ENCODE measurements at regions not wholly inside any gene's neighbourhood (a gene's known extent, or its start where the extent isn't known, plus 50 kb on each side); places are given as distances from the start of the nearest gene placed in this dataset.
A peak's percentile ranks its signal among the peaks of the same experiment; 100 is the strongest.
"Not testable (repeated sequence)": the region's sequence is repeated elsewhere in the genome, so short reads cannot be mapped to it uniquely, and the experiment has no call there.

DNA sequence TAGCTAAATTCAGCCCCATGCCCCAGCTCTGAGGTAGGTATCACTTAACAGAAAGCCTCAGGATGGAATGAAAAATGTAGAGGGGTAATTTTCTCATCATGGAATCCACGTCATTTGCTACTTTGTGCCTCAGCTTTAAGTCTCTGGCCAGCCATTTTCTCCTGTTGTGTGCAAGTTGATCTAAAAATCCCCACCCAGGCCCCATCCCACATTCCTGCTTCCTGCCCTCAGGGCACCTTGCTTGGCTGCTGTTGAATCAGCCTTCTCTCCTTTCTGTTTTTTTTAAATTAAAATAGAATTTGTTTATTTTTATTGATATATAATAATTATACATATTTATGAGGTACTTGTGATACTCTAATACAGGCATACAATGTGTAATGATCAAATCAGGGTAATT, 179.9 kb upstream of the TSHZ3 start:
- DNase-seq (ENCODE audit: low read depth) = peak; percentile 22

DNA sequence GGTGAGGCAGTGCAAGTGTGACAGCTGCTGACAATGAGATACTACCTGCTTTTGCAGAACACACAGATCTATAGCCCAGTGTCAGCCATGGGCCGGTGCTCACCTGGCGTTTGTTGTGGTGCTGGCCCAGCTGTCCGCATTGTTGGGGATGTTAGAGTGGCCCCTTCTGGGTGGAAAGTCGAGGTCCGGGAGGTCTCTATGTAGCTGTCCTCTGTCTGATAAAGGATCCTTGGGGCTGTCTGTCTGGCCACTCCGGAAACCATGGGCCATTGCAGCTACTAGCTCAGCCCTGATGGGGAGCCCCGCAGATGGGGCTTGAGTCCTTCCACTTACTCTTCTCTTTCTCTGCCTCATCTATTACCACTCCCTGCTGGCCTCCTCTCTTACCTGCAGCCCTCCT, 181.5 kb upstream of the TSHZ3 start:
- DNase-seq (ENCODE audit: low read depth) = no peak

DNA sequence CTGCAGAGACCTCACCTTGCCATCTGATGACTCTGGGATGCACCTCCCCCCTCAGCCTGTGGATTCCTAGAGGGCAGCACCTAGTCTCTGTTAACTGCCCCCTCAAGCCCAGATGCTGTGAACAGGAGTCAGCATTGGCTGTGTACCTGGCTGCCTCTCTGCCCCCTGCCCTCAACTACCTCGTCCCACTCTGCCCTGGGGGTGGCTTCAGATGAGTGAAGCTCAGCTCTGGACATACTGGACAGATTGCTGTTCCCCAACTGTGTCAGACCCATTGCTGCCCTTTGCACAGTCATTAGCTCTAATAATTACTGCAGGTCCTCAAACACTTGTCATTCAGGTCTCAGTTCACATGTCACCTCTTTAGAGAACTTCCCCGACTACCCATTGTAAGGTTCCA, 182.1 kb upstream of the TSHZ3 start:
- DNase-seq (ENCODE audit: low read depth) = no peak

DNA sequence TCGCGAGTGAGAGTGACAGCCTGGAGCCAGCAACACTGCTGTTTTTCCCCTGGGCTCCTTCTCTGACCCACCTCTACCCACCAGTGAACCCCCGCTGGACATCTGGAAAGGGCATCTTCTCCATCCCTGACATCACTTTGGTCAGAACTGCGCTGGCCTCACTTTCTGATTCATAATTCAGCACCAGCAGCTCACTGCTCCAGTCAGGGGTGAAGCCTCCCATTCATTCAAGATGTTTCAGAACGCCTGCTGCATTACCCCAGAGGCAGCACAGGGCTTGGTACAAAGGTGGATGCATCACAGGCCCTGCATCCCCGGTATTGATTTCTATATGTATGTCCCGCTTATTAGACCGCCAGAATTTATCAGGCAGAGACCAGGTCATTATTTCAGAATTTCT, 182.8 kb upstream of the TSHZ3 start:
- no peak for DNase-seq (ENCODE audit: low read depth)

DNA sequence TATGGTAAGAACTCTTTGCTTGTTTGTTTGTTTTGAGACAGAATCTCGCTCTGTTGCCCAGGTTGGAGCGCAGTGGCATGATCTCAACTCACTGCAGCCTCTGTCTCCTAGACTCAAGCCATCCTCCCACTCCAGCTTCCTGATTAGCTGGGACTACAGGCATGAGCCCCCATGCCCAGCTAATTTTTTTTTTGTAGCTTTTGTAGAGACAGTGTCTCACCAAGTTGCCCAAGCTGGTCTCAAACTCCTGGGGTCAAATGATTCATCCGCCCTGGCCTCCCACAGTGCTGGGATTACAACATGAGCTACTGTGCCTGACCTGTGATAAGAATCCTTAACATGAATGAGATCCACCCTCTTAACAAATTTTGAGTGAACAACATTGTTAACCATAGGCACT, 183.9 kb upstream of the TSHZ3 start:
- DNase-seq (ENCODE audit: low read depth) = no peak

DNA sequence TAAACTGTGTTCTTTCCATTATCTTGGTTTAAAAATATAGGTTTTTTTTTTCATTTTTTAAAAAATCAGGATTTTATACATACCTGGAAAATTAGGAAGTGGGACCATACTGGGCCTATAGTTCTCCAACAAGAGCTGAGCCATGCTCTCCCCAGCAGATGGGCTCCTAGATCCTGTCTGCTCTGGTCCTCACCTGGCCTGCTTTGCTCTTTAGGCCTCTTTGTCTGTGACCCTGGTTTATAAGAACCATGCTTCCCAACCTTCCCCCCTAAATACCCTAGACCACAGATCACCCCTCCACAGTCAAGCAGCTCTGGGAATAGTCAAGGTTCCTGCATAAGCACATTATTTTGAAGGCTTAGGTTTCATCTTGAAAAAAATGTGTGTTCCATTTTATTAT, 185.0 kb upstream of the TSHZ3 start:
- DNase-seq (ENCODE audit: low read depth) = no peak

DNA sequence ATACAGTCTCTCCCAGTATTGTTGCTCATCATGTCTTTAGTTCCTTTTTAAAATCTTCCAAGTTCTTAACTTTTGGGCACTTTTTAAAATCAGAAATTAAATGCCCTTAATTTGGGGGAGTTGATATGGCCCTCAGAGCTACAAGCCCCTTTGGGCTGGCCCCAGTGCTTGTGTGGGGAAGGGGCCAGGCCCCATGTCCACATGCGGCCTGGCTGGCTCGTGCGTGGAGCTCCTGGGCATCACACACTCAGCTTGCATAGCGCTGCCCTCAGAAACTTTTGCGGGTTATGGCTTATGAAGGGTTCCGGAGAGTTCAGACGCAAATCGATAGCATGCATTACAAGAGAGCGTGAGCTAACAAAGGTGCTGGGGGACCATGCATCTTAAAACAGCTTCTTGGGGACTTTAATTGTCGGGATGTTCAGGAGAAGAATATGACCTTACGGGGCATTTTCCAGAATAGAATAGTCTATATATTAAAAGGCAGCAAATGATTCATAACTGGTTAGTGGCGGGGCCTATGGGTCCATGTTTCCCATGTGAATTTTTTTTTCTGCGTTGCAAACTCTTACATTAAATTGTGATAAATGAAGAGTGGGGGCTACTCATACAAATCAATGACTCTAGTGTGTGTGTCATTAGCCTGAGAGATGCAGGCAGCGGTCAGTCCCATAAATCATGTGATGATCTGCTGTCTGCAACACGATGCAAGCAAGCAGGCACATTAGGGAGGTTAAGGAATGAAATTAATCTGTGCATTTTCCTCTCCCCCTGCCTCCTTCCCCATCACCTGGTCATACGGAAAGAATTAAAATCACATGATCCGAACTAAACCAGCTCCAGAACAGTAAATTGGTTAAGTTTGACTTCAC, 185.8 kb upstream of the TSHZ3 start:
- no peak for DNase-seq (ENCODE audit: low read depth)

DNA sequence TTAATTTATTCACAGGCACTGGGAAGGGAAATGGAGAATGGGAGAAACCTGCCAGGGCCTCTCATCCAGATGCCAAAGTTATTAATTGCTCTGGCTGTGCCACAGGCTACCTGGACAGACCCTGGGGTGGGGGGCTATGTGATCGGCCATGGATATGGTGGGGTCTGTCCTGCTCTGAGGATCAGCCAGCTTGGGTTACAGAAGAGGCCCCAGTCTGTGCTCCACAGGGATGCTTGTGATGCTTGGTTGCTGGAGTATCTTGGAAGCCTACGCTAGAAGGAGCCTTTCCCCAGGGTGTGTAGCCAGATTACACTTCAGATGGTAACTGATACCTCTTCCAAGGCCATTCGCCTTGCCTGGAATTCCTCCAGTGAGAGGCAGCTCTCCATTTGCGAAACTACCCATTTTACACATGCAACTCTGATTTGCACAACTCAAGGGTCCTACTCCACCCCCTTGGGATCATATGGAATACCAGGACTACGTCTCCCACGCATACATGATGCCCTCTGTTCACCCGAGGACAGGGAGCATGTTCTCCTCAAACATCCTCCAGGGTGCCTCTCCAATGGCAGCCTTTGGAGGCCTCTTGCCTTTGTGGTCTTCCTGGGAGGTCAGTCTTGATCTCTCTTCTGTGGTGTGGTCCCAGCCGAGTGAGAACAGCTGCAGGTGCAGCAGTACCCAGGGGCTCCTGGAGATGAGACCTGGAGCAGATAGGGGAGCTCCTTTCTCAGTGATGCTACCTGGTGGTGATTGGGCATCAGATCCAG, 186.6 kb upstream of the TSHZ3 start:
- DNase-seq (ENCODE audit: low read depth) = no peak

- DNase-seq (ENCODE audit: low read depth) = no peak
These were observed 187.9 kb upstream of the TSHZ3 start for GRCh38 chr19:31537136-31537535.

GRCh38 chr19:31537902-31538301, 188.7 kb upstream of the TSHZ3 start:
- not testable (repeated sequence) for DNase-seq (ENCODE audit: low read depth)

- DNase-seq (ENCODE audit: low read depth) = no peak
These were observed 189.6 kb upstream of the TSHZ3 start for GRCh38 chr19:31538879-31539278.

- no peak for DNase-seq (ENCODE audit: low read depth)
These were observed 190.2 kb upstream of the TSHZ3 start for GRCh38 chr19:31539386-31539785.

GRCh38 chr19:31541396-31541795, 192.2 kb upstream of the TSHZ3 start:
- DNase-seq (ENCODE audit: low read depth) = no peak

GRCh38 chr19:31543456-31543855, 194.2 kb upstream of the TSHZ3 start:
- DNase-seq (ENCODE audit: low read depth) = no peak

DNA sequence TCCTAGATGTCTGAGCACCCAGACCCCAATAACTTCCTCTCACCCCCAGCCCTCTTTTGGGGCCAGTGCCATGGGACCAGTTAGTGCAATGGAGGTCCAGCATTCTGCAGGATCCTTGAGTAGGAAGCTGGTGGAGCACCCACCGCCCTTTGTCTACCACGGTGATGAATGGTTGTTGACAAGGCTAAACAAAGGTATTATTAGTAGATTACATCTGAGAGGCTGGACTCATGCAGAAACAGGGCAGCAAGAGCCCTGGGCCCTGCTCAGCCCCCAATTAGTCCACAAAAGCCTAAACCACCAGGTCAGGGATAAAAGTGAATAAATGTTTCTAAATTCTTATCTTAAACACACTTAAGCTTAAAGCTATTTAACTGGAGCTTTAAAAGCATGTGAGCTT, 196.5 kb upstream of the TSHZ3 start:
- no peak for DNase-seq (ENCODE audit: low read depth)

GRCh38 chr19:31546205-31546960, 197.1 kb upstream of the TSHZ3 start:
- no peak for DNase-seq (ENCODE audit: low read depth)

DNA sequence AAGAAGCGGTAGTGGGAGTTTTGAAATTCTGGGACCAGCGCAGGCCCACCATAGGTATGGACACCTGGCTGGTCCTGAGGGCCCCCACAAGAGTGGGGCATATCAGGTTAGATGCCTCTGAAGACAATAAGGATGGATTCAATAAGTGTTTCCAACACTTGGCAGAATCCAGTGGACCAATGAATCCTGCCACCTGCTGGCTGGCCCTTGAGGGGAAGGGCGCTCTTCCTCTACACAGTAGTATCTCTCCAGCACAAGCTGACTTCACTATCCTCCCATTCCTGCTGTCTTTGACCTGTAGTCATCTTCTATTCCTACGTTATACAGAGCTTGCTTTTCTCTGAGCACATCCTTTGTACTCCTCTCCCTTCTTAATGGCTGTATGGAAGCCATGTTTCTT, 199.7 kb upstream of the TSHZ3 start:
- peak; percentile 42 for DNase-seq (ENCODE audit: low read depth)

GRCh38 chr19:31553112-31553845, 204.0 kb upstream of the TSHZ3 start:
- no peak for DNase-seq (ENCODE audit: low read depth)

DNA sequence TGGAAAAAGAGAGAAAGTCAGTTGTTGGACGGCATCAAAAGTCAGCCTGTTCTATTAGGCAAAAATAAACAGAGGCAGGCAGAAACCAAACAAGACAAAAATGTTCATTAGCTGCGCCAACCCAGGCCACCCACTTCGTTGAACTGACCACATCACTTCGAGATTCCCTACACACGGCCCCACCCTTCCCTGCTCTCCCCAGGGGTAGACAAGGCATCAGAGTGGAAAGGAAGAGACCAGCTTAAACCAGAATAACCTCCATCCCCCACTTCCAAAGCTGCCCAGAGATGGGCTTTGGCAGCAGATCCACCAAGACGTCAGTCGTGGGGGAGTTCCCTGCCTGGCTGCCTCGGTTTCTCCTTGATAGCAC, 204.6 kb upstream of the TSHZ3 start:
- DNase-seq (ENCODE audit: low read depth) = no peak

DNA sequence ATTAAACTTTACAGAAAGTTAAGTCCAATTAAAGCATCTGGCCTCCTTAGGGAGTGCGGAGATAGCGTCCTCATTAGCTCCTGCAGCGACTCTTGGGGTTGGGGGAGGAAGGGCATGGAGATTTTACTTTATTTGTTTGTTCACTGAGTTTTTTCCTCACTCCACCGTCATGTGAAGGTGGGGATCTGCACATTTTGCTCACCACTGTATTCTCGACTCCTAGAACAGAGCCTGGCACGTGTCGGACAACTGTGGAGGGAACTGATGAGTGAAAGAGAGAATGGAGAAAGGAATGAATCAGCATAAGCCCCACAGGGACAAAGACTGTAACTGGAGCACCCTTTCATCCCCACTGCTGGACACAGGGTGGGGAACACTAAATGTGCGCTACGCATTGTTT, 205.1 kb upstream of the TSHZ3 start:
- DNase-seq (ENCODE audit: low read depth) = no peak

DNA sequence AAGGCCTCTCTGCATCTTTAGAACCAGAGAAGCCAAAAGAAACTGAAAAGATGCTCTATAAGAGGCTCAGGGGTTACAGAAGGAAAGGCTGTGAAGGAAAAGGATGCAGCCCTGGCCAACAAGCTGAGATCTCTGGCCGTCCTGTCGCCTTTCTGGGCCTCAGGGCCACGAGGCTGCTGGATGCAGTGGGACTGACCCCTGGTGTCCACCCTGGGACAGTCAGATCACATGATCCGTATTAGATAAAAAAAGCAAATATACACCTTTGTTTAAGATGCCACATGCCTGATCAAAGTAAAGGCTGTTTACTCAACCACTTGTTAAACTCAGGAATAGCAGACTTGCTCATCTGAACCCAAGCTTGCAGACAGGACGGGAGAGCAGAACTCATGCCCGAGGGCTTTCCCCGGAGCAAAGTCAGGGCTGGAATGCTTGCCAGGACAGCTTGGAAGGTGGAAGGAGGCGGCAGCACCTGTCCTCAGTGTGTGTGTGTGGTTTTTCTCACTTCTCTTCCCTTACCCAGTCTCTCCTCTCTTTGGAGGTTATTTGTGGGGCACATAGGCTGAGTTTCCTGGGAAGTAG, 206.5 kb upstream of the TSHZ3 start:
- DNase-seq (ENCODE audit: low read depth) = peak; percentile 1

GRCh38 chr19:31559494-31559893, 210.3 kb upstream of the TSHZ3 start:
- no peak for DNase-seq (ENCODE audit: low read depth)

All from ELR (cell line).